GM18907 (cell line): ENCODE measurements at regions not wholly inside any gene's neighbourhood (a gene's known extent, or its start where the extent isn't known, plus 50 kb on each side); places are given as distances from the start of the nearest gene placed in this dataset.
"Not testable (repeated sequence)": the region's sequence is repeated elsewhere in the genome, so short reads cannot be mapped to it uniquely, and the experiment has no call there.

ENCODE experiments used
- ATAC-seq: cut with Tn5 transposase; IDR thresholded peaks from one replicate; pipeline ENCODE4 v1.9.1; 2021; ENCODE audit warnings: mild to moderate bottlenecking, moderate library complexity; ENCODE audit not compliant: unreplicated experiment

GRCh38 chr14:61602003-61602732, 93.1 kb upstream of the HIF1A start:
- ATAC-seq: no peak

DNA sequence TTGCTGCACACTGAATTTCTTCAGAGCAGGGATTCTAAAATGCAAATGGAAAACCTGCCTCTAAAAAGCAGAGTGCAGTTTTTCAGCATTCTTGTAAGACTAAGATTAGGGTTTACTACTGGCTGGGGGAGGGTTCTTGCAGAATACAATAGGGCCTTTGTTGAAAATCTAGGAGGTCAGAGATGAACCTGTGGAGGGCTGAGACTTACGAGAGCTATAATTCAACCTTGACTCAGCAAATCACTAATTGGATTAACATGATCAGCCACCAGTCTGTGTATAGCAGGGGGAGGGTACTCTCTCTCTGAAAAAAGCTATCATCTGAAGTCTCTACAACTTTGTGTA, 92.6 kb upstream of the HIF1A start:
- ATAC-seq: no peak

DNA sequence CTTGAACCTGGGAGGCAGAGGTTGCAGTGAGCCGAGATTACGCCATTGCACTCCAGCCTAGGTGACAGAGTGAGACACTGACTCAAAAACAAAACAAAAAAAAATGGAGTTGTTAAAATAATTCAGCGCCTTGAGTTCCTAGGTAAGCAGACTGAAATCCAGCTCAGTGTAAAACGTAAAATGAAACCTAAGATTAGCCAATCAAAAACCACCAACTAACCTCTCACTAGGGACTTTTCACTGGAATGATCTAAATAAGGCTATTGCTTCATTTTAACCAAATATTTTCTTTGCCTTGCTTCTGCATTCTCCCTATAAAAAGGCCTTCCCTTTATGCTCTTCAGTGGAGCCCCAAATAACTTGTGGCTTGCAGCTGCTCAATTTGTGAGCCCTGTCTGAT, 91.6 kb upstream of the HIF1A start:
- ATAC-seq: no peak

GRCh38 chr14:61607570-61608244, 87.6 kb upstream of the HIF1A start:
- peak; percentile 61 for ATAC-seq

GRCh38 chr14:61608245-61609165, 86.8 kb upstream of the HIF1A start:
- ATAC-seq: no peak

- ATAC-seq: no peak
Measured at GRCh38 chr14:61609191-61609843, 86.0 kb upstream of the HIF1A start.

DNA sequence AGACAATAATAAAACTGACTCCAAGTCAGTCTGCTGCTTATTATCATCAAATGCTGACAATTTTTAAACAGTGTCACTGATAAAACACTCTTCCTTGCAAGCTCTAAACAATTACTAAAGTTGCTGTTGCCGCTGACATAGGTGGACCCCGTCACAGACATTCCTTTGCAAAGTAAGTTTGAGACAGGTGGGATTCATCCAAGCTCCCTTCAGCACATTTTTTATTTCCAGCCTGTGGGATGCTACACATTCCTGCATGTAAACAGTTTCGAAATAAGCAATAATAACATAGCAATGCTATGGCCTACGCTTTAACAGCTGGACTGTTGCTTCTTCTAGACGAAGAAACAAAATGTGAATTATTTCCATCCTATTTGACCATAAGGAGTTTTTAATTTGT, 85.4 kb upstream of the HIF1A start:
- ATAC-seq: no peak

GRCh38 chr14:61610900-61611299, 84.4 kb upstream of the HIF1A start:
- ATAC-seq: no peak

DNA sequence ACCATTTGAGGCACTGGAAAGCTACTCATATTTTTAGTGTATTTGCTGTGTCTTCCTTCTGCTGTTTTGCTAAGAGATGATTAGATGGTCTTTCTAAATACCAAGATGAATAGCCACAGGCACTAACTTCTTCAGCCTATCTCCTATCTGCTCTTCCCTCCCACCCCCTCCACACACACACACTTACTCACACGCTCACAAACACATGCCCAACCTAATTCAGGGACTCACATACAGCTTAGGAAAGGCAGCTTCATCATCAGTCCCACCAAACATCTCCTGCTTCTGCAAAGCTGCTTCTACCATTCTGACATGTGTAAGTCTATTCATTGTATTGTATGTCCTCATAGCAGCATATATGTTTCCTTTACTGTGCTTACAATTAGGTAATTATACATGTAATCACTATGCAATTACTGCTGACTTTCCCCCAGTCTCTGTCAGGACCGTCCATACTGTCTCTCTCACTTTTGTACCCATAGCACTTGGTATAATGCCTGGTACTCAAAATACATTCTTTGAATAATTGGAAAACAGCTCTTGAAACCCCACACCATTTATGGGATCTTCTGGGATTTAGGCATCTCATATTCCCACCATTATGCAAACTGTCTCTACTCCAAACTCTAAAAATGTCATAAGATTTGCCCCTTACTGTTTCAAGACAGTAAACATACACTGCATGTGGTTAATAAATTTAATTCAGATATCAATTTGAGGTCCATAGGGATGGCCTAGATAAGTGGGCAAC, 83.3 kb upstream of the HIF1A start:
- ATAC-seq: no peak

DNA sequence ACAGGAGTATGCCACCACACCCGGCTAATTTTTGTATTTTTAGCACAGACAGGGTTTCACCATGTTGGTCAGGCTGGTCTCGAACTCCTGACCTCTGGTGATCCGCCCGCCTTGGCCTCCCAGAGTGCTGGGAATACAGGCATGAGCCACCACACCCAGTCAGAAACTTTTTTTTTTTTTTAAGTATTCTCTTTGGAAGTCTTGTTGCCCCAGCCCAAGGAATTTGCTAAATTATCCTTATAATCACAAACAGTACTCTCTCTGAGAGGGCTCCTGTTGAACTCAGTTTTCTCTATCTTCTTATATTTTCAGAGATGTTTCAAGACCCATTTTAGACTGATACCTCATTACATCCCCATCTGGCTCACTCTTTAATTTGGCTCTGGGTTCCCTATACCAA, 82.3 kb upstream of the HIF1A start:
- ATAC-seq: not testable (repeated sequence)

GRCh38 chr14:61614693-61615092, 80.6 kb upstream of the HIF1A start:
- no peak for ATAC-seq

DNA sequence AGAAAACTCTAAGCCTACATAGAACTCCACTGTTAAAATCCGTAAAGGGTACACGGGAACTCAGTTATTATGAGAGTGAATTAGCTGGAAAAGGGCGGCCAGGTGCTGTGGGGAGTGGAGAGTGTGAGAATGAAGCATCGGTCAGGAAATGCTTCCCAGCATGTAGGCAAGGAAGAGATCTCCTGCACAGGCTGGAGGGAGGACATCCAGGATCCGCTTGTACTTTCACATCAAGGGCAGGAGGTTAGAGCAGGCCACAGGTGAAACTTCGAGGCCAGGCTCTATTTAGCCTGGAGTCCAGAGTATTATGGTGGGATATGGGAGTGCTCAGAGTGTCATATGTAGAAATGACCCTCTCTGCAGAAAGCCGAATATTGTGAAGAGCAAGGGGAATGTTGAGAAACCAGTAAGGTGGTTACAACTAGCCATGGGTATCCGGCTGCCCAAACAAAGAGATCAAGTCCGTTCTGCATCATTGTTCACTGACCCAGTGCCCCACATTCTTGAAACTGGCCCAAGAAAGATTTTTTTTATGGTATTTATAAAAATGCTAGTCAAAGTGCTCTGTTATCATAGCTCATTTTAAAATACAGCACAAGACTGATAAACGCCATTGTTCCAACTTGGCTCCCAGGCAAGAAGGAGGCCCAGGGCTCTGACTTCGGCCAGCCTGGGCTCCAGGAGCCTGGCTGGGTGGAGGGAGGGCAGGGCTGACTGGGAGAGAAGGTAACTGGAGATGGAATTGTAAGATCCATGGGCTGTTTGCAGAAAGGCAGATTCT, 79.4 kb upstream of the HIF1A start:
- no peak for ATAC-seq

DNA sequence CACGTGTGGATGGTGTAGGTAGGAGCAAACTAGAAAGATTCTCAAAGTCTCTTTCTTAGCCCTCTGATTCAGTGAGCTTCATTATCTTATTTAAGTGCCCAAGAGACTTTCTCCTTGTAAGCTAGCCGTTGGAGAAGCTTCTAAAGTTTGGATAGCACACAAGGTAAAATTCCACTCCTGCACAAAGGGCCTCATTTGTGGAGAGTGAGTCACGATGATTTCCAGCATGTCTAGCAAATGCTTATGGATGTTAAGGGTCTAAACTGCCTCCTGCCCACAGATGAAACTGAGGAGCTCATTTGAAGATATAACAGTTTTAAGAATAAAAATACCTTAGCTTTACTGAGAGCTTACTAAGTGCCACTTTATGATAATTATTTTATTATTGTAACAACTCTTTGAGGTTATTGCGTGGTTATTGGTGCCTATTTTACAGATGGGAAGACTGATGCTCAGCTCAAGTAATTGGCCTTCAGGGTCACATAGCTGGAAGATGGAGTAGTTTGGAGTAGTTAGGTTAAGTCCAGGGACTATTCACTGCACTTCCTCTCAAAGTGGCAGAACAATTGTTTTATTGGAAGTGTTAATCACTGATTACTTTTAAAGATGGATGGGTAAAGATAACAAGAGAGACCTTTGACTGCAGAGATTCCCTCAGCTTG, 78.7 kb upstream of the HIF1A start:
- no peak for ATAC-seq

- no peak for ATAC-seq
Measured at GRCh38 chr14:61618448-61618847, 76.9 kb upstream of the HIF1A start.

- ATAC-seq: no peak
Measured at GRCh38 chr14:61619494-61619893, 75.8 kb upstream of the HIF1A start.

- peak; percentile 85 for ATAC-seq
Measured at GRCh38 chr14:61620130-61620946, 75.0 kb upstream of the HIF1A start.

DNA sequence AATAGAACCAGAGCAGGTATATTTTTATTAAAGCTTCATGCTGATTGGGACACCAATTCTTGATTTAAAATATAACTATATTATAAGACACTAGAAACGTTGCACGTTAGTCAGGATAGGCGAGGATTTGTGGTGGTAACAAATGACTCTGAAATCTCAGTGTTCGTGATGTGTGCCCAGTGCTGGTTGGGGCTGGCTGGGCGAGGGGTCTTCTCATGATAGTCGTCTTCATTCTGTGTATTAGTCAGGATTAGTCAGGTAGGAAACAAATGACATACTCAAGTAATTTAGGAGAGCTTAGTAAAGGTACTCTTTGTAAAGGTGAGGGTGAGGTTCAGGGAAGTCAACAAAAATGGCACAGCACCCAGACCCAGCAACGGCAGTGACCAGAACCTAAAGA, 73.9 kb upstream of the HIF1A start:
- ATAC-seq: no peak

GRCh38 chr14:61622051-61622450, 73.3 kb upstream of the HIF1A start:
- ATAC-seq: no peak
